ENCODE measurements at regions not wholly inside any gene's neighbourhood (a gene's known extent, or its start where the extent isn't known, plus 50 kb on each side); places are given as distances from the start of the nearest gene placed in this dataset.

DNA sequence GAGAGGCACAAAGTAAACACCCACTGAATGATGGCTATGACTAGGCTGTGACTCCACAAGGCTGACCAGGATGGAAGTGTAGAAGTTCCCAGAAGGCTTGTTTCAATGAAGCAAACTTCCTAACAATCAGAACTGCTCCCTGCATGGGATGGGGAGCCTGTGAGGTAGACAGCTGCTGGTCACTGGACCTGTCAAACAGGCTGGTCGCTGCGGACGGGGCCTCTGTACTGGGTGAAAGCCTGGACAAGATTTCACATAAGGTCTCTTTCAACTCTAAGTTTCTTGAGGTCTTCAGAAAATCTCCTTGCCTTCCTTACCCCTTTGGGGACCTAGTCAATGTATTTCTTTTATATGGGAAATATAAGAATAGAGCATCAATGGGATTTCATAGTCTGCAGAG lies 438.2 kb downstream of the BUD13 start:
- H3K36me3 Mint-ChIP-seq (ENCODE audit: insufficient read depth), result no peaks in the 10 kb centered on the region
- peaks cover 9% of the 10 kb centered on the region for H3K27me3 Mint-ChIP-seq
- no peak for DNase-seq (ENCODE audit: low spot score, unreplicated experiment)
- TF ChIP-seq CTCF (IDR thresholded peaks at IDR 0.05; ENCODE audit: unreplicated experiment), result no peak
- no peak overlapping the region for H3K27ac Mint-ChIP-seq
- H3K9me3 Mint-ChIP-seq (ENCODE audit: low read depth), result peaks cover 6% of the 10 kb centered on the region
- H3K4me1 Mint-ChIP-seq (ENCODE audit: low read depth), result no peaks in the 10 kb centered on the region
- H3K4me3 Mint-ChIP-seq (ENCODE audit: low read depth), result no peak overlapping the region

GRCh38 chr11:116333001-116333535 lies 439.7 kb downstream of the BUD13 start:
- Mint-ChIP-seq H3K9me3 (ENCODE audit: low read depth) (peaks cover 6% of the 10 kb centered on the region), H3K4me3 (ENCODE audit: low read depth) (no peak overlapping the region), H3K4me1 (ENCODE audit: low read depth) (no peaks in the 10 kb centered on the region), H3K27ac (no peak overlapping the region), H3K27me3 (peaks cover 13% of the 10 kb centered on the region), H3K36me3 (ENCODE audit: insufficient read depth) (no peaks in the 10 kb centered on the region)
- no peak for TF ChIP-seq CTCF (IDR thresholded peaks at IDR 0.05; ENCODE audit: unreplicated experiment)
- no peak for DNase-seq (ENCODE audit: low spot score, unreplicated experiment)

DNA sequence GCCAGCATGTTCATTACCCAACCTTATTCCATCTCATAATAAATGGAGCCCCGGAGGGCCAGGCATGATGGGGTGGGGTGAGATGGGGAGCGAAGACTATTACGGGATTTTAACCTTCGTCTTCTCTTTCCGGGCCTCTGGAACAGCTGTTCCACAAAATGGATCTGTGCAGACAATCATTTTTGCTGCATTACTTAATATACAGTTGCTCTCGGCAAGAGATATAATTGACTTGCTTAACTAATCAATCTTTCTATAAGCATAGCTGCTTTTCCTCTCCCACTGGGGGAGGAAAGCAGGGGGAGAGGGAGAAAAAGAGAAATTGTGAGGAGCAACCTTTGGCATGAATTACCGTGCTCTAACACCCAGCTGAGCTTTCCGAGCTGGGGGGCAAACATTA lies 440.4 kb downstream of the BUD13 start:
- H3K9me3 Mint-ChIP-seq (ENCODE audit: low read depth), result peaks cover 3% of the 10 kb centered on the region
- no peaks in the 10 kb centered on the region for H3K36me3 Mint-ChIP-seq (ENCODE audit: insufficient read depth)
- TF ChIP-seq CTCF (IDR thresholded peaks at IDR 0.05; ENCODE audit: unreplicated experiment), result no peak
- no peak overlapping the region for H3K27ac Mint-ChIP-seq
- no peaks in the 10 kb centered on the region for H3K4me1 Mint-ChIP-seq (ENCODE audit: low read depth)
- peaks cover 14% of the 10 kb centered on the region for H3K27me3 Mint-ChIP-seq
- no peak for DNase-seq (ENCODE audit: low spot score, unreplicated experiment)
- no peak overlapping the region for H3K4me3 Mint-ChIP-seq (ENCODE audit: low read depth)

- Mint-ChIP-seq H3K9me3 (ENCODE audit: low read depth) (no peaks in the 10 kb centered on the region), H3K4me1 (ENCODE audit: low read depth) (no peaks in the 10 kb centered on the region), H3K27me3 (peaks cover 19% of the 10 kb centered on the region), H3K36me3 (ENCODE audit: insufficient read depth) (no peaks in the 10 kb centered on the region), H3K27ac (no peak overlapping the region), H3K4me3 (ENCODE audit: low read depth) (no peak overlapping the region)
- TF ChIP-seq CTCF (IDR thresholded peaks at IDR 0.05; ENCODE audit: unreplicated experiment), result no peak
- DNase-seq (ENCODE audit: low spot score, unreplicated experiment), result no peak
Observed at GRCh38 chr11:116331381-116331780, 441.4 kb downstream of the BUD13 start.

- no peak overlapping the region for H3K27ac Mint-ChIP-seq
- H3K27me3 Mint-ChIP-seq, result peaks cover 19% of the 10 kb centered on the region
- H3K9me3 Mint-ChIP-seq (ENCODE audit: low read depth), result no peaks in the 10 kb centered on the region
- DNase-seq (ENCODE audit: low spot score, unreplicated experiment), result no peak
- no peaks in the 10 kb centered on the region for H3K36me3 Mint-ChIP-seq (ENCODE audit: insufficient read depth)
- H3K4me1 Mint-ChIP-seq (ENCODE audit: low read depth), result no peaks in the 10 kb centered on the region
- H3K4me3 Mint-ChIP-seq (ENCODE audit: low read depth), result no peak overlapping the region
- no peak for TF ChIP-seq CTCF (IDR thresholded peaks at IDR 0.05; ENCODE audit: unreplicated experiment)
Observed at GRCh38 chr11:116330439-116331185, 442.2 kb downstream of the BUD13 start.

All from progenitor cell of endocrine pancreas (in vitro differentiated cells).